ENCODE measurements at regions not wholly inside any gene's neighbourhood (a gene's known extent, or its start where the extent isn't known, plus 50 kb on each side); places are given as distances from the start of the nearest gene placed in this dataset.

DNA sequence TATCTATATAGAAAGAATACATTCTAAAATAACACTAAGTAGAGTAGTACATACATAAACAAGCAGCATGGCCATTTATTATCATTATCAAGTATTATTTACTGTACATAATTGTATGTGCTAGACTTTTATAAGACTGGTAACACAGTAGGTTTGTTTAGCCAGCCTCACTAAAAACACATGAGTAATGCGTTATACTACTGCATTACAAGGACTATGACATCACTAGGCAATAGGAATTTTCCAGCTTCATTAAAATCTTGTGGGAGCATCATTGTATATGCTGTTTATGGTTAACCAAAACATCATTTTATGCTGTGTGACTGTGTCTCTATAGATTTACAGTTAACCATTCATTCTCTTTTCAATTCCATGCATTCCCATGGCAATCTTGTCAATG lies 131.7 kb upstream of the HDGFL1 start:
- H3K4me3 ChIP-seq (ENCODE audit: low read length in 3 of 3) = no peak overlapping the region
- no peaks in the 10 kb centered on the region for H3K36me3 ChIP-seq (ENCODE audit: control insufficient read depth in 2 of 3, insufficient read depth in 3 of 3, low read length in 3 of 3)
- no peaks in the 10 kb centered on the region for H3K27me3 ChIP-seq (ENCODE audit: control insufficient read depth, insufficient read depth, low read length)
- intact Hi-C loops (cut with DNase I) = no loop called here
- H3K9me3 ChIP-seq (ENCODE audit: control insufficient read depth in 2 of 3, insufficient read depth in 1 of 3, low read length in 3 of 3) = no peaks in the 10 kb centered on the region
- H3K9ac ChIP-seq (ENCODE audit: low read length in 3 of 3) = no peak overlapping the region
- no peak for DNase-seq
- no peaks in the 10 kb centered on the region for H3K4me1 ChIP-seq (ENCODE audit: control insufficient read depth in 2 of 3, insufficient read depth in 2 of 3, low read depth in 1 of 3, low read length in 3 of 3)
- TF ChIP-seq, protein P1, sequence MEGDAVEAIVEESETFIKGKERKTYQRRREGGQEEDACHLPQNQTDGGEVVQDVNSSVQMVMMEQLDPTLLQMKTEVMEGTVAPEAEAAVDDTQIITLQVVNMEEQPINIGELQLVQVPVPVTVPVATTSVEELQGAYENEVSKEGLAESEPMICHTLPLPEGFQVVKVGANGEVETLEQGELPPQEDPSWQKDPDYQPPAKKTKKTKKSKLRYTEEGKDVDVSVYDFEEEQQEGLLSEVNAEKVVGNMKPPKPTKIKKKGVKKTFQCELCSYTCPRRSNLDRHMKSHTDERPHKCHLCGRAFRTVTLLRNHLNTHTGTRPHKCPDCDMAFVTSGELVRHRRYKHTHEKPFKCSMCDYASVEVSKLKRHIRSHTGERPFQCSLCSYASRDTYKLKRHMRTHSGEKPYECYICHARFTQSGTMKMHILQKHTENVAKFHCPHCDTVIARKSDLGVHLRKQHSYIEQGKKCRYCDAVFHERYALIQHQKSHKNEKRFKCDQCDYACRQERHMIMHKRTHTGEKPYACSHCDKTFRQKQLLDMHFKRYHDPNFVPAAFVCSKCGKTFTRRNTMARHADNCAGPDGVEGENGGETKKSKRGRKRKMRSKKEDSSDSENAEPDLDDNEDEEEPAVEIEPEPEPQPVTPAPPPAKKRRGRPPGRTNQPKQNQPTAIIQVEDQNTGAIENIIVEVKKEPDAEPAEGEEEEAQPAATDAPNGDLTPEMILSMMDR (IDR thresholded peaks at IDR 0.05; ENCODE audit: borderline replicate concordance, extremely low read depth, insufficient read depth) = no peak
- H3K27ac ChIP-seq (ENCODE audit: low read depth in 2 of 2, low read length in 2 of 2) = no peak overlapping the region
- no peak for FAIRE-seq

DNA sequence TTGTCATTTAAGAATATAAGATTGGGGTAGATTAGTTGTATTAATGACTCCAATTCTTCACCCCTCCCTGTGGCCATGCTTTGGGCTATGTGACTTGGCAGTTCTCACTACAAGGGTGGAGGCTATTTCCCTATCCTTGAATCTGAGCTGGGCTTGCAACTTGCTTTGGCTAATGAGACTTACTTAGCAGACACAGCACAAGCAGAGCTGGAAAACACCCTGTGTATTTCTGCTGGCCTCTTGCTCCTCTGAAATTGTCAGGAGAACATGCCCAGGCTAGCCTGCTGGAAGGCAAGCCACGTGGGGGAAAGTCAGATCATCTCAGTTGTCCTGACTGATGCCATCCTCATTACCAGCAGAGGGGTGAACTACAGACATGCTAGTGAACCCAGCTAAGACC lies 126.5 kb upstream of the HDGFL1 start:
- FAIRE-seq = no peak
- TF ChIP-seq, protein P1 (IDR thresholded peaks at IDR 0.05; ENCODE audit: borderline replicate concordance, extremely low read depth, insufficient read depth) = no peak
- Histone ChIP-seq H3K36me3 (ENCODE audit: control insufficient read depth in 2 of 3, insufficient read depth in 3 of 3, low read length in 3 of 3) (no peaks in the 10 kb centered on the region), H3K9ac (ENCODE audit: low read length in 3 of 3) (no peak overlapping the region), H3K4me3 (ENCODE audit: low read length in 3 of 3) (no peak overlapping the region), H3K27me3 (ENCODE audit: control insufficient read depth, insufficient read depth, low read length) (no peaks in the 10 kb centered on the region), H3K9me3 (ENCODE audit: control insufficient read depth in 2 of 3, insufficient read depth in 1 of 3, low read length in 3 of 3) (no peaks in the 10 kb centered on the region), H3K27ac (ENCODE audit: low read depth in 2 of 2, low read length in 2 of 2) (no peak overlapping the region), H3K4me1 (ENCODE audit: control insufficient read depth in 2 of 3, insufficient read depth in 2 of 3, low read depth in 1 of 3, low read length in 3 of 3) (no peaks in the 10 kb centered on the region)
- intact Hi-C loops (cut with DNase I) = no loop called here
- no peak for DNase-seq

DNA sequence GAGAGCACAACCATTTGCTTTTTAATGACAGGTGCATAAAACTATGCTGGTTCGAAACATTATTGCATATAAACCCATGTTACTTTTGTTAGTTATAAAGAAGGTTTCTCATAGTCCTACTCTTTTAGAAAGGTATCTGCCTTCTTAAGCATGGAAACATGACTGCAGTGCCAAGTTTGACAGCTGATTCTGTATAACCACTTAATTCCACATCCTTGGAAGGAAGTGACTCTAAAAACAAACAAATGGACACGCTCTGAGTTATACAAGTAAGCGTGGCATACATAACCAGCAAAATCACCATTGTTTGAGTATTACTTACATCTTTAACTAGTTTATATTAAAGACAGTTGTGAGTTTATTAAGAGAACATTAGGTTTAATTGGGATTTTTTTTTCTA lies 125.0 kb upstream of the HDGFL1 start:
- intact Hi-C loops (cut with DNase I) = no loop called here
- Histone ChIP-seq H3K4me3 (ENCODE audit: low read length in 3 of 3) (no peak overlapping the region), H3K27me3 (ENCODE audit: control insufficient read depth, insufficient read depth, low read length) (no peaks in the 10 kb centered on the region), H3K27ac (ENCODE audit: low read depth in 2 of 2, low read length in 2 of 2) (no peak overlapping the region), H3K4me1 (ENCODE audit: control insufficient read depth in 2 of 3, insufficient read depth in 2 of 3, low read depth in 1 of 3, low read length in 3 of 3) (peaks cover 0 to 5% (median 0%) of the 10 kb centered on the region in 3 donors), H3K9me3 (ENCODE audit: control insufficient read depth in 2 of 3, insufficient read depth in 1 of 3, low read length in 3 of 3) (no peaks in the 10 kb centered on the region), H3K9ac (ENCODE audit: low read length in 3 of 3) (no peak overlapping the region), H3K36me3 (ENCODE audit: control insufficient read depth in 2 of 3, insufficient read depth in 3 of 3, low read length in 3 of 3) (no peaks in the 10 kb centered on the region)
- no peak for DNase-seq
- TF ChIP-seq, protein P1 (IDR thresholded peaks at IDR 0.05; ENCODE audit: borderline replicate concordance, extremely low read depth, insufficient read depth) = no peak
- no peak for FAIRE-seq

DNA sequence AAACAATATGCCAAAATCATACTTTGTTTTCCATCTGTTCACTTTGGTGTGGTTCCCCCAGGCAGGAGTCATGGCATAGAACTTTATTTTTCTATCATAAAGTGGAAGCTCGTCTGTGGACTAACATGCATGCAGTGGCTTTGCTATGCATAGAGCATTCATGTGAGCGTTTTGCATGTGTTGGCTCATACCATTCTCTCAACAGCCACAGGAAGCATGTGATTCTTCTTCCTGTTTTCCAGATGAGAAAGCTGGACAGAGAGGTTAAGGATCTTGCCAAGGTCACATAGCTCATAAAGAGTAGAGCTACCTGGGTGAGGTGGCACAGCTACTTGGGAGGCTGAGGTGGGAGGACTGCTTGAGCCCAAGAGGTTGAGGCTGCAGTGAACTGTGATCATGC lies 123.4 kb upstream of the HDGFL1 start:
- H3K27ac ChIP-seq (ENCODE audit: low read depth in 2 of 2, low read length in 2 of 2) = no peak overlapping the region
- no peak for FAIRE-seq
- H3K4me3 ChIP-seq (ENCODE audit: low read length in 3 of 3) = no peak overlapping the region
- DNase-seq = no peak
- no peaks in the 10 kb centered on the region for H3K9me3 ChIP-seq (ENCODE audit: control insufficient read depth in 2 of 3, insufficient read depth in 1 of 3, low read length in 3 of 3)
- H3K36me3 ChIP-seq (ENCODE audit: control insufficient read depth in 2 of 3, insufficient read depth in 3 of 3, low read length in 3 of 3) = no peaks in the 10 kb centered on the region
- no peak overlapping the region for H3K9ac ChIP-seq (ENCODE audit: low read length in 3 of 3)
- TF ChIP-seq, protein P1 (IDR thresholded peaks at IDR 0.05; ENCODE audit: borderline replicate concordance, extremely low read depth, insufficient read depth) = no peak
- no peaks in the 10 kb centered on the region for H3K27me3 ChIP-seq (ENCODE audit: control insufficient read depth, insufficient read depth, low read length)
- intact Hi-C loops (cut with DNase I) = no loop called here
- peaks cover 0 to 5% (median 0%) of the 10 kb centered on the region in 3 donors for H3K4me1 ChIP-seq (ENCODE audit: control insufficient read depth in 2 of 3, insufficient read depth in 2 of 3, low read depth in 1 of 3, low read length in 3 of 3)
